22Rv1 (cell line): ENCODE measurements at regions not wholly inside any gene's neighbourhood (a gene's known extent, or its start where the extent isn't known, plus 50 kb on each side); places are given as distances from the start of the nearest gene placed in this dataset.

Experiments
- CTCF ChIP-seq: fragments of 450-650 bp; IDR thresholded peaks from 2 replicates; pipeline ENCODE4 v1.5.1; 2017; ENCODE audit warnings: mild to moderate bottlenecking
- ZFX ChIP-seq: fragments of 450-650 bp; IDR thresholded peaks from 2 replicates; pipeline ENCODE4 v1.6.1; 2017; ENCODE audit warnings: antibody characterized with exemption, borderline replicate concordance

GRCh38 chr14:22026527-22026926 lies 352.9 kb upstream of the OR4E1 start:
- TF ChIP-seq CTCF (no peak), ZFX (no peak)
